Natural killer cell (primary cell): ENCODE measurements at regions not wholly inside any gene's neighbourhood (a gene's known extent, or its start where the extent isn't known, plus 50 kb on each side); places are given as distances from the start of the nearest gene placed in this dataset.
A peak's percentile ranks its signal among the peaks of the same experiment; 100 is the strongest.

Experiments
- ATAC-seq, 3 donors: fragments of 150-1000 bp in 2 of 3; fragments of 200-7000 bp in 1 of 3; cut with Tn5 transposase; 1 replicate in 1 of 3; 2 replicates in 2 of 3; pipeline ENCODE4 v1.10.0; 2021; ENCODE audit warnings: mild to moderate bottlenecking in 2 of 3, moderate library complexity in 2 of 3
- DNase-seq, 2 donors: peaks; one replicate each; pipeline versions ENCODE4 v3.0.0 to v3.0.0-alpha.2; 2013 to 2021; ENCODE audit warnings: mixed read lengths in 1 of 2
- H3K27ac ChIP-seq: one replicate; pipeline ENCODE4 v1.5.1; 2013; ENCODE audit warnings: mild to moderate bottlenecking, low read length
- H3K27me3 ChIP-seq: one replicate; pipeline ENCODE4 v1.6.1; 2013; ENCODE audit warnings: low read length; ENCODE audit not compliant: control insufficient read depth, insufficient read depth
- H3K36me3 ChIP-seq: one replicate; pipeline ENCODE4 v1.6.1; 2013; ENCODE audit warnings: low read length; ENCODE audit not compliant: control insufficient read depth, insufficient read depth
- H3K4me1 ChIP-seq: one replicate; pipeline ENCODE4 v1.6.1; 2013; ENCODE audit warnings: low read length; ENCODE audit not compliant: control insufficient read depth, insufficient read depth
- H3K4me3 ChIP-seq: one replicate; pipeline ENCODE4 v1.5.1; 2013; ENCODE audit warnings: low read length
- H3K9me3 ChIP-seq: one replicate; pipeline ENCODE4 v1.6.1; 2013; ENCODE audit warnings: low read length; ENCODE audit not compliant: control insufficient read depth, insufficient read depth
- H3K27ac Mint-ChIP-seq, 2 donors: one replicate each; pipeline ENCODE4 v1.8.0; 2022; ENCODE audit warnings: mild to moderate bottlenecking in 2 of 2, mixed read lengths in 2 of 2, moderate library complexity in 1 of 2
- H3K27me3 Mint-ChIP-seq, 2 donors: one replicate each; pipeline ENCODE4 v1.8.0; 2022; ENCODE audit warnings: low read depth in 2 of 2, mixed read lengths in 2 of 2
- H3K36me3 Mint-ChIP-seq: one replicate; pipeline ENCODE4 v1.8.0; 2022; ENCODE audit warnings: mixed read lengths
- H3K4me1 Mint-ChIP-seq, 2 donors: one replicate each; pipeline ENCODE4 v1.8.0; 2022; ENCODE audit warnings: mixed read lengths in 2 of 2
- H3K4me3 Mint-ChIP-seq: one replicate; pipeline ENCODE4 v1.8.0; 2022; ENCODE audit warnings: mild to moderate bottlenecking, moderate library complexity, mixed read lengths
- H3K9me3 Mint-ChIP-seq, 2 donors: one replicate each; pipeline ENCODE4 v1.8.0; 2022; ENCODE audit warnings: mixed read lengths in 2 of 2
- CTCF ChIP-seq: fragments of 200-600 bp; IDR thresholded peaks from one replicate; pipeline ENCODE4 v1.8.0; 2022; ENCODE audit warnings: antibody characterized with exemption
- WGBS: methylation state at CpG from one replicate; pipeline ENCODE4 v1.1.7; 2013; ENCODE audit warnings: missing lambda C conversion rate; ENCODE audit not compliant: insufficient coverage; 5-methylcytosine and 5-hydroxymethylcytosine counted together
- intact Hi-C: fragments of 100-400 bp; cut with micrococcal nuclease; formaldehyde crosslinking; loops from one replicate; pipeline ENCODE4 v1.14.2; 2022

- Histone ChIP-seq H3K4me3 (no peak overlapping the region), H3K9me3 (no peaks in the 10 kb centered on the region), H3K36me3 (no peaks in the 10 kb centered on the region), H3K4me1 (no peaks in the 10 kb centered on the region), H3K27me3 (no peaks in the 10 kb centered on the region), H3K27ac (no peak overlapping the region)
- TF ChIP-seq CTCF, result no peak
- peaks cover 8 to 16% of the 10 kb centered on the region in 2 donors for H3K27me3 Mint-ChIP-seq
- no peak for DNase-seq
- intact Hi-C loops, result no loop called here
- no peak overlapping the region for H3K27ac Mint-ChIP-seq
- H3K36me3 Mint-ChIP-seq, result no peaks in the 10 kb centered on the region
- H3K4me3 Mint-ChIP-seq, result no peak overlapping the region
- H3K4me1 Mint-ChIP-seq, result no peaks in the 10 kb centered on the region
- ATAC-seq, result no peak
- no CpG with 5 or more reads among the region's 1 CpG for WGBS
- H3K9me3 Mint-ChIP-seq, result no peaks in the 10 kb centered on the region
Measured at GRCh38 chr12:104870797-104871196, 87.3 kb downstream of the SLC41A2 start.

GRCh38 chr12:104866291-104866690, 91.8 kb downstream of the SLC41A2 start:
- WGBS, result no CpG with 5 or more reads among the region's 2 CpGs
- Mint-ChIP-seq H3K4me1 (peaks cover 0 to 9% of the 10 kb centered on the region in 2 donors), H3K36me3 (no peaks in the 10 kb centered on the region), H3K27me3 (peaks cover 8 to 10% of the 10 kb centered on the region in 2 donors), H3K27ac (no peak overlapping the region), H3K9me3 (no peaks in the 10 kb centered on the region), H3K4me3 (no peak overlapping the region)
- Histone ChIP-seq H3K27ac (no peak overlapping the region), H3K4me3 (no peak overlapping the region), H3K27me3 (no peaks in the 10 kb centered on the region), H3K4me1 (no peaks in the 10 kb centered on the region), H3K36me3 (no peaks in the 10 kb centered on the region), H3K9me3 (no peaks in the 10 kb centered on the region)
- TF ChIP-seq CTCF, result no peak
- ATAC-seq (no peak), DNase-seq (no peak)
- intact Hi-C loops, result no loop called here

GRCh38 chr12:104865080-104865479, 93.0 kb downstream of the SLC41A2 start:
- Histone ChIP-seq H3K9me3 (no peaks in the 10 kb centered on the region), H3K36me3 (no peaks in the 10 kb centered on the region), H3K27me3 (no peaks in the 10 kb centered on the region), H3K27ac (no peak overlapping the region), H3K4me3 (no peak overlapping the region), H3K4me1 (no peaks in the 10 kb centered on the region)
- intact Hi-C loops, result no loop called here
- DNase-seq (no peak), ATAC-seq (peak in 1 of 3 donors; percentile 36)
- no peak overlapping the region for H3K4me3 Mint-ChIP-seq
- no peaks in the 10 kb centered on the region for H3K9me3 Mint-ChIP-seq
- no peak overlapping the region for H3K27ac Mint-ChIP-seq
- no CpG with 5 or more reads among the region's 1 CpG for WGBS
- no peaks in the 10 kb centered on the region for H3K36me3 Mint-ChIP-seq
- TF ChIP-seq CTCF, result no peak
- H3K27me3 Mint-ChIP-seq, result peaks cover 8 to 9% of the 10 kb centered on the region in 2 donors
- H3K4me1 Mint-ChIP-seq, result peaks cover 0 to 9% of the 10 kb centered on the region in 2 donors

- H3K27ac Mint-ChIP-seq, result no peak overlapping the region
- no peaks in the 10 kb centered on the region for H3K36me3 ChIP-seq
- H3K27ac ChIP-seq, result no peak overlapping the region
- no peak for ATAC-seq
- no peaks in the 10 kb centered on the region for H3K4me1 ChIP-seq
- peaks cover 5 to 9% of the 10 kb centered on the region in 2 donors for H3K27me3 Mint-ChIP-seq
- H3K9me3 ChIP-seq, result no peaks in the 10 kb centered on the region
- no peaks in the 10 kb centered on the region for H3K9me3 Mint-ChIP-seq
- H3K4me3 ChIP-seq, result no peak overlapping the region
- DNase-seq, result no peak
- intact Hi-C loops, result no loop called here
- H3K4me3 Mint-ChIP-seq, result no peak overlapping the region
- TF ChIP-seq CTCF, result no peak
- H3K36me3 Mint-ChIP-seq, result no peaks in the 10 kb centered on the region
- no peaks in the 10 kb centered on the region for H3K27me3 ChIP-seq
- H3K4me1 Mint-ChIP-seq, result peaks cover 0 to 9% of the 10 kb centered on the region in 2 donors
Measured at GRCh38 chr12:104864668-104865067, 93.4 kb downstream of the SLC41A2 start.
